GM21515 (cell line): ENCODE measurements at regions not wholly inside any gene's neighbourhood (a gene's known extent, or its start where the extent isn't known, plus 50 kb on each side); places are given as distances from the start of the nearest gene placed in this dataset.

Source experiments
- ATAC-seq: cut with Tn5 transposase; IDR thresholded peaks from one replicate; pipeline ENCODE4 v1.9.1; 2021; ENCODE audit not compliant: unreplicated experiment

- ATAC-seq, result peak; percentile 75
Measured at GRCh38 chr7:4610768-4611467, 71.2 kb upstream of the FOXK1 start.

GRCh38 chr7:4612237-4612636, 69.9 kb upstream of the FOXK1 start:
- ATAC-seq, result no peak

- no peak for ATAC-seq
Measured at GRCh38 chr7:4612939-4613841, 68.9 kb upstream of the FOXK1 start.

- ATAC-seq, result no peak
Measured at GRCh38 chr7:4613846-4614548, 68.1 kb upstream of the FOXK1 start.

- ATAC-seq, result no peak
Measured at GRCh38 chr7:4616116-4616515, 66.0 kb upstream of the FOXK1 start.

- ATAC-seq, result no peak
Measured at GRCh38 chr7:4621396-4621795, 60.7 kb upstream of the FOXK1 start.

- ATAC-seq, result no peak
Measured at GRCh38 chr7:4626318-4626845, 55.7 kb upstream of the FOXK1 start.

- no peak for ATAC-seq
Measured at GRCh38 chr7:4629287-4629895, 52.7 kb upstream of the FOXK1 start.

- ATAC-seq, result no peak
Measured at GRCh38 chr7:4631380-4632179, 50.5 kb upstream of the FOXK1 start.
